HG02623 (cell line): ENCODE measurements at regions not wholly inside any gene's neighbourhood (a gene's known extent, or its start where the extent isn't known, plus 50 kb on each side); places are given as distances from the start of the nearest gene placed in this dataset.

Source experiments
- ATAC-seq: cut with Tn5 transposase; IDR thresholded peaks from one replicate; pipeline ENCODE4 v1.9.1; 2021; ENCODE audit warnings: moderate library complexity; ENCODE audit not compliant: unreplicated experiment

DNA sequence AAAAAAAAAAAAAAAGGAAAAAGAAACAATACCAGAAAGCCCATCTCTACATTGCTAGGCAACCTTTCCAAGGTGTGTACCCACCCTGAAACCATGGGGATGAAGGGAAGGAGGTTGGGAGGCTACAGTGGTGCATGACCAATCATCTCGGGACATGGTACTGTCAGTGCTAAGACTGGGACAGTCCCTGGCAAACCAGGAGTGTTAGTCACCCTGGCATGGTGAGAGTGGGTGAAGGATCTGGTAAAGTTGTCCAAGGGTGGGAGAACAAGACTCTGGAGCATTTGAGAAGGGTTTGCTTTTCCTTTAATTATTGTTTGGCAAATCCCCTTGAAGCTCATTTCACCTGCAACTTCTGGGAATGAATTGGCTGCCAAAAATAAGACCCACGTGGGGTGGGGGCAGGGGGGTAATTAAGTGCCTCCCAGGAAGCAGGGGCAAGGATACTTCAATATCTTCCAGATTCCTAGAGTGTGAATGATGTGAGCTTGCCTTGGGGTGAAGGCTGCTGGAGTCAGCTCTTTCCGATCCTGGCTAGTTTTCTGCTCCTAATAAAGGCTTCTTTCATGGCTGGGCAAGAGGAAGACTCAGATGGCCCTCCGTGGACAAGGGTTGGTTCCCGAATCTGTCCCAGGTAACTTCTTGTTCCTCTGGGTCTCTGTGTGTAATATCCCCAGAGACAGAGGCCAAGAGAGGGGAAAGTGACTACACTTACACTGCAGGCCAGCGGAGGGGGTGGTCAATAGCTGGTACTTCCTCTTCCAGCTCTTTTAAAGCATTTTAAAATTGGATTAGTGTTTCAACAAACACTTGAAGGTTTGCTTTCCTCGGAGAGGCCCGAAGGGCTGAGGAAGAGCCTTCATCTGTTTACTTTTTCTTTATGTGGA, 61.6 kb upstream of the SPRY4 start:
- ATAC-seq = no peak

DNA sequence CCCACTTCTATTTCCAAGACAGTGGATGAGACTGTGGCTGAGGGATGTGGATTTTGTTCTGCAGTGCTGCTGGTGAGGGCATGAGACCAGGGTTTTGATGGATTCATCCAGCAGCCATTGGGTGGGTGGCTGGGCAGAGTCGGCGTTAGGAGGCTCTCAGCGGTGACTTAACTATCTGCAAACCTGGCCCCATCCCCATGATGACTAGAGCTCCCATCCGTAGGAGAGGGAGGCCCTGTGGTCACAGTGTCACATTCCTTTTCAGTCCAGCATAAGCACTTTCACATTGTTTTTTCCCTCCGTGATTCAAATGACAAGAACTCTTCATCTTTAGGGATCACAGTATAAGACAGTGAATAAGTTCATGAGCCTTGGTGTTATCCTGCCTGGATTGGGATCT, 60.4 kb upstream of the SPRY4 start:
- ATAC-seq = no peak

DNA sequence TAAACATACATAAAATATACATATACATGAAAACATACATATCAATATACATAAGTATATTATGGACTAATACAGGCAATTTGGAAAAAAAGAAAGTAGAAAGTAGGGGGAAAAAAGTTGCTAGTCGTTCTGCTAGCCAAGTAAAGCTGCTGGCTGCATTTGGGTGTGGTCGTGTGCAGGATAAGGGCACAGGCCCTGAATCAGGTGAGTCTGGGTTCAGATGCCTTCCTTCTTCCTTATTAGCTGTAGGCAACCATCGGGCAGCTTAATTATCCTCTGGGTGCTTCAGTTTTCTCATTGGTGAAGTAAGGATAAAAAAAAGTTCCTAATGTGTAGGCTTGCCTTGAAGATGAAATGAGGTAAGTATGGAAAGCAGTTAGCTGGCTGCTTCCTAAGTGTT, 59.2 kb upstream of the SPRY4 start:
- no peak for ATAC-seq

DNA sequence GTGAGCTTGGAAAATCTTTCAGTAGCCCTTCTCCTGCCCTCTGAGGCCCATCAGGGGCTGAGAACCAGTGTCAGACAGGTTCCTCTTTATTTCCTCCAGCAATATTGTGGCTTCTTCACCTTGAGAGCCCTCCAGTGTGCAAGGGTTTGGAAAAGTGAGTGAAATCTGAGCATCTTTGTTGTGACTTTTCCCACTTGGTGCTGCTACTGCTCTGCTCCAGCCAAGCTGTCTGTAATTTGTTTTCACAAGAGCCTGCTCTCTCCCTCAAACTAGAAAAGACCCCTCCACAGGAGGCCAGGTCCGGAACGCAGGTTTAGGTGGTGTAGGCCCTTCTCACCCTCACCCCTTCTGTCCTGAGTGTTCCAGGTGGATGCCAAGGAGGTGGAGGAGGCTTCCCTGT, 57.4 kb upstream of the SPRY4 start:
- ATAC-seq = no peak

DNA sequence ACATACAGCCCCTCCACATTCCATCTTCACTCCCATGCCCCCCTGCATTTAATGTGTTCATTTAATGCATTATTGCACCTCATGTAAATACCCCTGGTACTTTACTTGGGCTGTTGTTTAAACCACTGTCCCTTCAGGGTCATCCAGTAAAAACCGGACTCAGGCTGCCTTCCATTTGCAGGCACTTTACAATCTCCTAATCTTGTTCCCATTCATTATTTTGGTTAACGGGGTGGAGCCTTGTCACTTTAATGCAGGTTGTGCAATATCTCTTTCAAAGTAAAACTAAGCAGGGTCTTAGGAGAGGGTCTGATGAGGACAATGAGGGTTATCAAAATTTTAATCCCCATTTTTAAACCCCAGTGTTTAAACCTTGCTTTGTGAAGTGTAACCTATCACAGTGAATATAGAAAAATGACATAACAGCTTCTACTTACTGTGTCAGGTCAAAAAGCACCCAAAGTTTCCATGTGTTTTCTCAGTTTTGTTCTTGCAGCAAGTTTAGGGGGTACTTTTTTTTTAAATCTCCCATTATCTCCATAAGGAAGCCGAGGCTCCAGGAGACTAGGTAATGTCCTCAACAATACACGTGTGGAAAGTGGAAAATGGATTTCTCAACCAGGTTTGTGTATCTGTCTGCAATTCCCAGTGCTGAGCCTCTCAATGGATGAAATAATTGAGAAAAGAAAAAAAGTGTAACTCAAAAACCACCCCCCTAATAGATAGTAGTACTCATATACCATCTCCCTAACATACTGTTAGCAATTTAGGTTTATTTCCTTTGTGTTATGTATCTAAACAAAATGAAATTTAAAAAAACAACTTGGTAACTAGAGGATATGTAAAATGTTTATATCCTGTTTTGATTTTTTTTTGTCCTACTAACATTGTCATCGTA, 54.2 kb upstream of the SPRY4 start:
- ATAC-seq = no peak

DNA sequence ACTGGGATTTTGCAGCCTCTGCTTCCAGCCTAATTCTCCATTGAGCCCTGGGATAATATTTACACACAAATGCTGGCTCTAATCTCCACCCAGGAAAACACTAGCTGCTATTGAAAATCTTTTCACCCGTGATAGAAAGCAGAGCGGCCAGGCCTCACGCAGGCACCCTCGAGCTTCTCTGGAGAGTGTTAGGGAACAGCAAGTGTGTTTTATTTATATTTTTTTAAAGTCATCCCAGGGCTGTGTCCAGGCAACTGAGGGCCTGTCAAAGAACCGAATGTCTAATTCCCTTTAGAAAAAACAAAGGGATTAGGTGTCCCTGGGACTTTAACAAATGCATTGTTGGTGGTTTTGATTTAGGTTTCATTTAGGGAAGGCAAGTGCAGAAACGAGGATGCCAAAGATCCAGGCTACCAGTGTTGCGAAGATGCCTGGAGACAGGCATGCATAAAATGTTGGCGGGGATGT, 51.2 kb upstream of the SPRY4 start:
- no peak for ATAC-seq
